ENCODE measurements at regions not wholly inside any gene's neighbourhood (a gene's known extent, or its start where the extent isn't known, plus 50 kb on each side); places are given as distances from the start of the nearest gene placed in this dataset.

DNA sequence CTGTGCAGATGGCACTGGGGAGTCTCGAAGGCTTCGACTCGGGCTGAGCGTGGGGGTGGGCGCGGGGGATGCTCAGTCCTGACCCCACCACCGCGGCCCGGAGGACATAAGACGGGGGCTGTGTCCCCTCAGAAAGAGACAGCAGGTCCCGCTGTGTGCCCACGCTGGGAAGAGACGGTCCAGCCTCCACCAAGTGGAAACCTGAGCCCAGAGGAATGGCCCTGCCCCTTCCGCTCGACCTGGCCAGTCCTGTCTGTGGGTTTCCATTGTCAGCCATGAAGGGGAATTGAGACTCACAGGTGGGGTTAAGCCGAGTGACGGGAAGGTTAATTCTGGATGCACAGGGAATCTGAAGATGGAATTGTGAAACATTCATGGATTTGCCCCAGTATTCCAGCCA is 442.7 kb downstream of the PREX1 start:
- Histone ChIP-seq H3K36me3 (ENCODE audit: insufficient read depth, low read length) (no peaks in the 10 kb centered on the region), H3K9me3 (ENCODE audit: low read depth, low read length) (no peaks in the 10 kb centered on the region), H3K79me2 (ENCODE audit: insufficient read depth, low read length) (no peaks in the 10 kb centered on the region), H3K4me3 (ENCODE audit: insufficient read depth, low read length) (no peak overlapping the region), H4K20me1 (ENCODE audit: insufficient read depth, low read length) (no peaks in the 10 kb centered on the region), H3K27me3 (ENCODE audit: insufficient read depth, low read length) (peaks cover 3% of the 10 kb centered on the region), H3K27ac (ENCODE audit: low read depth, low read length) (no peak overlapping the region), H2AFZ (ENCODE audit: low read length) (no peak overlapping the region), H3K4me2 (ENCODE audit: insufficient read depth, low read length) (no peak overlapping the region), H3K4me1 (ENCODE audit: insufficient read depth, low read length) (no peaks in the 10 kb centered on the region)
- TF ChIP-seq, protein P1, sequence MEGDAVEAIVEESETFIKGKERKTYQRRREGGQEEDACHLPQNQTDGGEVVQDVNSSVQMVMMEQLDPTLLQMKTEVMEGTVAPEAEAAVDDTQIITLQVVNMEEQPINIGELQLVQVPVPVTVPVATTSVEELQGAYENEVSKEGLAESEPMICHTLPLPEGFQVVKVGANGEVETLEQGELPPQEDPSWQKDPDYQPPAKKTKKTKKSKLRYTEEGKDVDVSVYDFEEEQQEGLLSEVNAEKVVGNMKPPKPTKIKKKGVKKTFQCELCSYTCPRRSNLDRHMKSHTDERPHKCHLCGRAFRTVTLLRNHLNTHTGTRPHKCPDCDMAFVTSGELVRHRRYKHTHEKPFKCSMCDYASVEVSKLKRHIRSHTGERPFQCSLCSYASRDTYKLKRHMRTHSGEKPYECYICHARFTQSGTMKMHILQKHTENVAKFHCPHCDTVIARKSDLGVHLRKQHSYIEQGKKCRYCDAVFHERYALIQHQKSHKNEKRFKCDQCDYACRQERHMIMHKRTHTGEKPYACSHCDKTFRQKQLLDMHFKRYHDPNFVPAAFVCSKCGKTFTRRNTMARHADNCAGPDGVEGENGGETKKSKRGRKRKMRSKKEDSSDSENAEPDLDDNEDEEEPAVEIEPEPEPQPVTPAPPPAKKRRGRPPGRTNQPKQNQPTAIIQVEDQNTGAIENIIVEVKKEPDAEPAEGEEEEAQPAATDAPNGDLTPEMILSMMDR (IDR thresholded peaks at IDR 0.05; ENCODE audit: extremely low read depth, low read depth, low read length), result no peak
- no peak for DNase-seq (ENCODE audit: insufficient read length, low spot score, missing footprints)

DNA sequence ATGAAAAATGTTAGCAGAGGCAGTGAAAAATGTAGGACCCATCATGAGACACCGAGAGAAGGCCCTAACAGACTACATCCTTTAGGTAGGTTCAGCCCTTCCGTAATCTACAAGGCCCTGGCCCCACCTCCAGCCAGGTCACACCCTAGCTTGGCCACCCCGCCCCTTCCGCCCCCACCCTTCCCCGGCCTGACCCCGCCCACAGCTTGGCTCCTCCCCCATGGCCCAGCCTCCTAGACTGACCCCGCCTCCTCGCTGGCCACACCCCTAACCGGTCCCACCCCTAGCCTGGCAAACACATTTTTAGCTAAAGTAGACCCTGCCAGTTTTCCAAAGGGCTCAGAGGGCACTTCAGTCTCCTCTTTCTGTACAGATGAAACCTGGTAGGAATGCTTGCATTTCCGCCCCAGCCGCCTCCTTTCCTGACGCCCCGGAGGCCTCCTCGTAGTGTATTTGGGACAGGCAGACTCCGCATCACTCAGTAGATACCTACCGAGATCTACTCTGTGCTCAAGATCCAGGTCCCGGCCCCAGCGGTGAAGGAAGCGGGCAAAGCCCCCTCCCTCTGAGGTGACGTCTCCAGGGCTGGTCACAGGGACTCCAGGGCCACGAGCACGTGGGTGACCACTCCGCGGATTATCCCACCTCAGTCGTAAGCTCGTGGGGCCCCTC is 443.5 kb downstream of the PREX1 start:
- Histone ChIP-seq H3K36me3 (ENCODE audit: insufficient read depth, low read length) (no peaks in the 10 kb centered on the region), H2AFZ (ENCODE audit: low read length) (no peak overlapping the region), H3K79me2 (ENCODE audit: insufficient read depth, low read length) (no peaks in the 10 kb centered on the region), H4K20me1 (ENCODE audit: insufficient read depth, low read length) (no peaks in the 10 kb centered on the region), H3K4me1 (ENCODE audit: insufficient read depth, low read length) (no peaks in the 10 kb centered on the region), H3K9me3 (ENCODE audit: low read depth, low read length) (no peaks in the 10 kb centered on the region), H3K27me3 (ENCODE audit: insufficient read depth, low read length) (peaks cover 2% of the 10 kb centered on the region), H3K4me3 (ENCODE audit: insufficient read depth, low read length) (no peak overlapping the region), H3K4me2 (ENCODE audit: insufficient read depth, low read length) (no peak overlapping the region), H3K27ac (ENCODE audit: low read depth, low read length) (no peak overlapping the region)
- TF ChIP-seq, protein P1 (IDR thresholded peaks at IDR 0.05; ENCODE audit: extremely low read depth, low read depth, low read length), result no peak
- no peak for DNase-seq (ENCODE audit: insufficient read length, low spot score, missing footprints)

DNA sequence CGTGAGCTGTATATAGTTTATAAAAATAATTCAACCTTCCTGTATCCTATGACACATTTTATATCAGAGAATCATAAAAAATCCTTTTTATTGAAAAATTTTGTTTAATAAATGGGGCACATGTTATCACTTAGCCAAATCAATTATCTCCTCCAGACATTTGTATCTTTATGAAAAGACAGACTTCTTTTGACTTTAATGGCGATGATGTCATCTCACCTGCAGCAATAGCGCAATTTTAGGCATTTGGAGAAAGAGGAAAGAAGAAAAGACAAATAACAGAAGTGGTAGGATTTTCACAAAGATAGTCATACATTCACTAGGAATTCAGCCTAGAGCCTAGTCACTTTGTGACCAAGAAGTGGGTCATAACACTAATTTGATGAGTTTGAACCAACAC is 444.5 kb downstream of the PREX1 start:
- no peak overlapping the region for H3K4me3 ChIP-seq (ENCODE audit: insufficient read depth, low read length)
- no peaks in the 10 kb centered on the region for H3K36me3 ChIP-seq (ENCODE audit: insufficient read depth, low read length)
- H2AFZ ChIP-seq (ENCODE audit: low read length), result no peak overlapping the region
- no peaks in the 10 kb centered on the region for H3K27me3 ChIP-seq (ENCODE audit: insufficient read depth, low read length)
- H3K4me1 ChIP-seq (ENCODE audit: insufficient read depth, low read length), result no peaks in the 10 kb centered on the region
- no peaks in the 10 kb centered on the region for H3K9me3 ChIP-seq (ENCODE audit: low read depth, low read length)
- TF ChIP-seq, protein P1 (IDR thresholded peaks at IDR 0.05; ENCODE audit: extremely low read depth, low read depth, low read length), result no peak
- H3K4me2 ChIP-seq (ENCODE audit: insufficient read depth, low read length), result no peak overlapping the region
- H3K79me2 ChIP-seq (ENCODE audit: insufficient read depth, low read length), result no peaks in the 10 kb centered on the region
- no peak overlapping the region for H3K27ac ChIP-seq (ENCODE audit: low read depth, low read length)
- no peaks in the 10 kb centered on the region for H4K20me1 ChIP-seq (ENCODE audit: insufficient read depth, low read length)
- no peak for DNase-seq (ENCODE audit: insufficient read length, low spot score, missing footprints)

DNA sequence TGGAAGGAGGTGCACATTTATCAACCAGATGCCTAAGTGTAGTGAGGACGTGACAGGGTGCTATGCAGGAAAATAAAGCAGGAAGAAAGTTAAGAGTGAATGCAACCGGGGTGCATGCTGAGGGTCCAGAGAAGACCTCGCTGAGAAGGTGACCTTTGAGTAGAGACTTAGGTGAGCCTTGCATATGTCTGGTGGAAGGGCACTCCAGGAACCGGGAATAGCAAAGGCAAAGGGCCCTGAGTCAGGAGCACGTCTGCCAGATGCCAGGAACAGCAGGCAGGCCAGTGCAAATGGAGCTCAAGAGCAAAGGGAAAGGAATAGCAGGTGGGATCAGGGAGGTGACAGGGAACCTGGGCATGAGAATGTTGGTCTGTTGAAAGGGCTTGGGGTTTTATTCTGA is 445.5 kb downstream of the PREX1 start:
- Histone ChIP-seq H3K27ac (ENCODE audit: low read depth, low read length) (no peak overlapping the region), H4K20me1 (ENCODE audit: insufficient read depth, low read length) (no peaks in the 10 kb centered on the region), H2AFZ (ENCODE audit: low read length) (no peak overlapping the region), H3K36me3 (ENCODE audit: insufficient read depth, low read length) (no peaks in the 10 kb centered on the region), H3K4me1 (ENCODE audit: insufficient read depth, low read length) (no peaks in the 10 kb centered on the region), H3K79me2 (ENCODE audit: insufficient read depth, low read length) (no peaks in the 10 kb centered on the region), H3K4me3 (ENCODE audit: insufficient read depth, low read length) (no peak overlapping the region), H3K4me2 (ENCODE audit: insufficient read depth, low read length) (no peak overlapping the region), H3K27me3 (ENCODE audit: insufficient read depth, low read length) (no peaks in the 10 kb centered on the region), H3K9me3 (ENCODE audit: low read depth, low read length) (no peaks in the 10 kb centered on the region)
- TF ChIP-seq, protein P1 (IDR thresholded peaks at IDR 0.05; ENCODE audit: extremely low read depth, low read depth, low read length), result no peak
- DNase-seq (ENCODE audit: insufficient read length, low spot score, missing footprints), result no peak

All from osteoblast (primary cell).